Mucosa of descending colon (tissue), 3 donors: ENCODE measurements at regions not wholly inside any gene's neighbourhood (a gene's known extent, or its start where the extent isn't known, plus 50 kb on each side); places are given as distances from the start of the nearest gene placed in this dataset.

Source experiments
- ATAC-seq: fragments of 200-7000 bp; cut with Tn5 transposase; one replicate; pipeline ENCODE4 v1.9.1; 2020; ENCODE audit warnings: mild to moderate bottlenecking, moderate library complexity
- DNase-seq, 3 donors: peaks; one replicate each; pipeline ENCODE4 v3.0.0-alpha.2; 2020
- H3K36me3 ChIP-seq: fragments of 200-600 bp; one replicate; pipeline ENCODE4 v1.8.0; 2021; ENCODE audit warnings: low read depth, mild to moderate bottlenecking
- H3K4me1 ChIP-seq: fragments of 200-600 bp; one replicate; pipeline ENCODE4 v1.8.0; 2021; ENCODE audit warnings: low read depth, mild to moderate bottlenecking
- H3K4me3 ChIP-seq: fragments of 200-600 bp; one replicate; pipeline ENCODE4 v1.8.0; 2021; ENCODE audit warnings: mild to moderate bottlenecking
- H3K9me3 ChIP-seq: fragments of 200-600 bp; one replicate; pipeline ENCODE4 v1.8.0; 2021; ENCODE audit warnings: mild to moderate bottlenecking
- CTCF ChIP-seq: fragments of 200-600 bp; IDR thresholded peaks from one replicate; pipeline ENCODE4 v1.8.0; 2022; ENCODE audit warnings: antibody characterized with exemption, mild to moderate bottlenecking
- intact Hi-C, 2 donors: fragments of 100-400 bp; cut with DNase I in 1 of 2; cut with micrococcal nuclease in 1 of 2; formaldehyde crosslinking; loops; one replicate each; pipeline versions ENCODE4 v1.11.0 to v1.11.1; 2022; cut with DNase I, micrococcal nuclease
- donor health status: DM: no; HTN: no; CAD: no; lungs with moderate emphysema.
- donor health status: DM: no; HTN: no; CAD: no.
- donor health status: DM: no; HTN: yes; CAD: no.

DNA sequence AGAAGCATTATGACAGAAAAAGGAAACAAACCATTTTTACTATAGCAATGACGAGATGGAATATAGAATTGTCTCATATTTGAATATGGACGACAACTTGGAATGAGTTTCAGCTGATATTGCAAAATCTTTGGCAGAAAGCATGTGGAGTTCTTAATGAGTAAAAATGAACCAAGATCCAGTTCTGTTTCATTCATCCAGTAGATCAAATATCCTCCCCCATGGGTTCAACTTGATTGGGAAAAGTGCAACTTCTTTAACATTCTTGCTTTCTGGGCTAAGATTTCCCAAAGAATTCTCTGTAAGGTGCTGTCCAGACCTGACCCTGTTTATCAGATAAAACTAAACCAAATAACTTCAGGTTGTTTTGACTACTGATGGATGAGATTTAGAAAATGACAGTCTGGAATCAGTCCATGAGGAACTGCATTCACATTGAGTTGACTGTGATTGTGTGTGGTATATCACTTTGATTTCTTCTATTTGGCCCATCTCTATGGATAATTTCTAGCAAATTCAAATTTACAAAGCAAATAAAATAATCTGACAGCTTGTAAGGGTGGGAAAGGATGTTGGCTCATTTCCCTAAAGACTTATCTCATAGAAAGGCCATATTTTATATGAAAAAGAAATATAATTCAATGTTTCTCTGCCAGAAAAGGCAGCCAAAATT lies 267.4 kb downstream of the ADAMTS20 start:
- no peaks in the 10 kb centered on the region for H3K9me3 ChIP-seq
- no peaks in the 10 kb centered on the region for H3K36me3 ChIP-seq
- ATAC-seq (no peak), DNase-seq (no peak)
- H3K4me1 ChIP-seq: no peaks in the 10 kb centered on the region
- intact Hi-C loops: no loop called here
- no peak overlapping the region for H3K4me3 ChIP-seq
- TF ChIP-seq CTCF: no peak

- intact Hi-C loops: no loop called here
Measured at GRCh38 chr12:43283206-43283605, 268.8 kb downstream of the ADAMTS20 start.

DNA sequence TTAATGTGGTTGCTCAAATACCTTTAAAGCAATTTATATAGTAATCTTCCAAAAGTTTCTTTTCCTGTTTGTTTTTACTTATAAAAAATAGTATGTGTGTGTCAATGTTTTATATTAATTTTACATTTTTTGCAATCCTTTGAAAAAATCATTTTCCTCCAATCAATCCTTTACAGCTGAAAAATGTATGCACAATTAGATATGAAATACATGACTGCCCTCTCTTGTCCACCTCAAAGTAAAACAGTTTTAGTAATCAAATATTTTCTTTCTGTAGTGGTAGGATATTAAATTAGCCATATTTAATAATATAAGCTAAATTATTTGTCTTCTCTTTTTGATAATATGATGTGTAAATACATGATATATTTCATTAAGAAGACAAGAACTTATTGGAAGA lies 269.9 kb downstream of the ADAMTS20 start:
- no peaks in the 10 kb centered on the region for H3K36me3 ChIP-seq
- H3K9me3 ChIP-seq: no peaks in the 10 kb centered on the region
- H3K4me1 ChIP-seq: no peaks in the 10 kb centered on the region
- no peak for ATAC-seq
- no peak for DNase-seq
- TF ChIP-seq CTCF: no peak
- no peak overlapping the region for H3K4me3 ChIP-seq
- intact Hi-C loops: no loop called here

More at GRCh38 chr12:43283206-43283605, 268.8 kb downstream of the ADAMTS20 start:
- TF ChIP-seq CTCF: no peak
- no peak for ATAC-seq
- Histone ChIP-seq H3K4me3 (no peak overlapping the region), H3K36me3 (no peaks in the 10 kb centered on the region), H3K4me1 (no peaks in the 10 kb centered on the region), H3K9me3 (no peaks in the 10 kb centered on the region)
- DNase-seq: no peak

DNA sequence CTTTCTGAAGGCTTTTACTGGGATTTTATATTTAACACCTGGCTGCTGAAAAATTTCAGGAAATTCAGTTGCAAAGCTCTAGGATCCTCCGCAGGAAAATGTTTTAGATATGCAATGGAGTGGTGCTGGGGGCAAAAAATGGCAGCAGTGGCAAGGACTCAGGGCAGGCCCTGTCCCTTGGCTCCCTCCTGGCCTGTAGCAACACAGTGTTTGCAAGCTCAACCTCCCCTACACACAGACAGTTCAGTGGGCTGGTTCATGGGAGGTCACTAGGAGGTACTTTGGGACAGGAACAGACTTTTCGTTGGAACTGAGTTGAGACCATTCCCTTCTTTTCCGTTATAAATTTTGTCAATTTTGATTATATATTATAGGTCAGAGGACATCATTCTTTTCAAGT lies 270.4 kb downstream of the ADAMTS20 start:
- ATAC-seq: no peak
- H3K4me3 ChIP-seq: no peak overlapping the region
- intact Hi-C loops: no loop called here
- no peaks in the 10 kb centered on the region for H3K9me3 ChIP-seq
- DNase-seq: no peak
- H3K36me3 ChIP-seq: no peaks in the 10 kb centered on the region
- TF ChIP-seq CTCF: no peak
- H3K4me1 ChIP-seq: no peaks in the 10 kb centered on the region

DNA sequence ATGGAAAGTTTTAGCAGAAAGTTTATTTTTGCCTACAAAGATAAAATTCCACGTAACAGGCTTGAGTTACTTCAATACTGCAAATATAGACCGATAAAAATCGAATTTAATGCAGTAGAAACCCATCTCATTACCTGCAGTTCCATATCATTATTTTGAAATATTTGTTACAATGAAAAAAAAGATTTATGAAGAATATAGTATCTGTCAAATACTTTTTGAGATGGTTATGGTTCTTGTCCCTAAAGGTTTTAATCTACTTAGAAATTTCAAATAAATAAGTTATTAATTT lies 273.5 kb downstream of the ADAMTS20 start:
- intact Hi-C loops: no loop called here
- DNase-seq: no peak
- no peak for ATAC-seq

More for the DNA sequence above, 273.5 kb downstream of the ADAMTS20 start:
- no peaks in the 10 kb centered on the region for H3K4me1 ChIP-seq
- no peaks in the 10 kb centered on the region for H3K36me3 ChIP-seq
- no peaks in the 10 kb centered on the region for H3K9me3 ChIP-seq
- no peak for TF ChIP-seq CTCF
- no peak overlapping the region for H3K4me3 ChIP-seq
